ENCODE measurements at regions not wholly inside any gene's neighbourhood (a gene's known extent, or its start where the extent isn't known, plus 50 kb on each side); places are given as distances from the start of the nearest gene placed in this dataset.

DNA sequence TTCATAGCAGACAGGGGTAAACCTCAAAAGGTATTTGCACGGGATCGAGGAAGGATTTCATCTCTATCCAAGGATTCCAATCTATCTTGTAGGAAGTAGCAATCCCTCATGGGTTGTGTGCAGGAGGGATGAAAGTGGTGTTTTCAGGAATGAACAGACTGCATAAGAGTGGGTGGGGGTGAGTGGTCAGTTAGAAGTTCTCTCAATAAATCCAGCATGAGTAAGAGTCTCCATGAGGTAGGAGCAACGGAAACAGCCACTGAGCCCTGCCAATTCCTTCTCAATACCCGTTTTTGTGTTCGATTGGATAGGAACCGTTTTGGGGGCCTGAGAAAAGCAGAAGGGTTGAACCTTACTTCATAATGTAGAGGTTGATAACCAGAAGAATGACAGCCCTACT, 375.6 kb downstream of the SOX9 start:
- no peaks in the 10 kb centered on the region for H3K9me3 ChIP-seq (ENCODE audit: control insufficient read depth in 4 of 4, insufficient read depth in 3 of 4, low read length in 3 of 4)
- DNase-seq: no peak
- ATAC-seq (ENCODE audit: insufficient read depth, low FRiP score): no peak
- no peaks in the 10 kb centered on the region for H3K36me3 ChIP-seq (ENCODE audit: control insufficient read depth in 4 of 4, insufficient read depth in 4 of 4, low read length in 4 of 4)
- no peak overlapping the region for H3K27ac ChIP-seq (ENCODE audit: low read depth in 1 of 2, low read length in 1 of 2)
- H3K9ac ChIP-seq (ENCODE audit: insufficient read depth in 1 of 2, low read length in 2 of 2): no peak overlapping the region
- 87 to 89% methylated on average over 6 of the region's 6 CpGs for WGBS, 2 donors
- TF ChIP-seq, protein P1, sequence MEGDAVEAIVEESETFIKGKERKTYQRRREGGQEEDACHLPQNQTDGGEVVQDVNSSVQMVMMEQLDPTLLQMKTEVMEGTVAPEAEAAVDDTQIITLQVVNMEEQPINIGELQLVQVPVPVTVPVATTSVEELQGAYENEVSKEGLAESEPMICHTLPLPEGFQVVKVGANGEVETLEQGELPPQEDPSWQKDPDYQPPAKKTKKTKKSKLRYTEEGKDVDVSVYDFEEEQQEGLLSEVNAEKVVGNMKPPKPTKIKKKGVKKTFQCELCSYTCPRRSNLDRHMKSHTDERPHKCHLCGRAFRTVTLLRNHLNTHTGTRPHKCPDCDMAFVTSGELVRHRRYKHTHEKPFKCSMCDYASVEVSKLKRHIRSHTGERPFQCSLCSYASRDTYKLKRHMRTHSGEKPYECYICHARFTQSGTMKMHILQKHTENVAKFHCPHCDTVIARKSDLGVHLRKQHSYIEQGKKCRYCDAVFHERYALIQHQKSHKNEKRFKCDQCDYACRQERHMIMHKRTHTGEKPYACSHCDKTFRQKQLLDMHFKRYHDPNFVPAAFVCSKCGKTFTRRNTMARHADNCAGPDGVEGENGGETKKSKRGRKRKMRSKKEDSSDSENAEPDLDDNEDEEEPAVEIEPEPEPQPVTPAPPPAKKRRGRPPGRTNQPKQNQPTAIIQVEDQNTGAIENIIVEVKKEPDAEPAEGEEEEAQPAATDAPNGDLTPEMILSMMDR (IDR thresholded peaks at IDR 0.05; ENCODE audit: control extremely low read depth, extremely low read depth): no peak
- H3K4me1 ChIP-seq (ENCODE audit: control insufficient read depth in 5 of 5, insufficient read depth in 5 of 5, low read length in 5 of 5): peaks cover 0 to 3% (median 0%) of the 10 kb centered on the region in 5 donors
- H3K4me3 ChIP-seq: no peak overlapping the region
- H3K27me3 ChIP-seq (ENCODE audit: control insufficient read depth in 3 of 3, insufficient read depth in 3 of 3, low read length in 2 of 3): no peaks in the 10 kb centered on the region

GRCh38 chr17:72497915-72498314, 377.1 kb downstream of the SOX9 start:
- TF ChIP-seq, protein P1 (IDR thresholded peaks at IDR 0.05; ENCODE audit: control extremely low read depth, extremely low read depth): no peak
- Histone ChIP-seq H3K9me3 (ENCODE audit: control insufficient read depth in 4 of 4, insufficient read depth in 3 of 4, low read length in 3 of 4) (no peaks in the 10 kb centered on the region), H3K4me1 (ENCODE audit: control insufficient read depth in 5 of 5, insufficient read depth in 5 of 5, low read length in 5 of 5) (peaks cover 0 to 15% (median under 1%) of the 10 kb centered on the region in 5 donors), H3K36me3 (ENCODE audit: control insufficient read depth in 4 of 4, insufficient read depth in 4 of 4, low read length in 4 of 4) (no peaks in the 10 kb centered on the region), H3K27ac (ENCODE audit: low read depth in 1 of 2, low read length in 1 of 2) (no peak overlapping the region), H3K9ac (ENCODE audit: insufficient read depth in 1 of 2, low read length in 2 of 2) (no peak overlapping the region), H3K4me3 (no peak overlapping the region), H3K27me3 (ENCODE audit: control insufficient read depth in 3 of 3, insufficient read depth in 3 of 3, low read length in 2 of 3) (no peaks in the 10 kb centered on the region)
- 83 to 84% methylated on average over 3 of the region's 3 CpGs for WGBS, 2 donors
- ATAC-seq (ENCODE audit: insufficient read depth, low FRiP score) (no peak), DNase-seq (no peak)

DNA sequence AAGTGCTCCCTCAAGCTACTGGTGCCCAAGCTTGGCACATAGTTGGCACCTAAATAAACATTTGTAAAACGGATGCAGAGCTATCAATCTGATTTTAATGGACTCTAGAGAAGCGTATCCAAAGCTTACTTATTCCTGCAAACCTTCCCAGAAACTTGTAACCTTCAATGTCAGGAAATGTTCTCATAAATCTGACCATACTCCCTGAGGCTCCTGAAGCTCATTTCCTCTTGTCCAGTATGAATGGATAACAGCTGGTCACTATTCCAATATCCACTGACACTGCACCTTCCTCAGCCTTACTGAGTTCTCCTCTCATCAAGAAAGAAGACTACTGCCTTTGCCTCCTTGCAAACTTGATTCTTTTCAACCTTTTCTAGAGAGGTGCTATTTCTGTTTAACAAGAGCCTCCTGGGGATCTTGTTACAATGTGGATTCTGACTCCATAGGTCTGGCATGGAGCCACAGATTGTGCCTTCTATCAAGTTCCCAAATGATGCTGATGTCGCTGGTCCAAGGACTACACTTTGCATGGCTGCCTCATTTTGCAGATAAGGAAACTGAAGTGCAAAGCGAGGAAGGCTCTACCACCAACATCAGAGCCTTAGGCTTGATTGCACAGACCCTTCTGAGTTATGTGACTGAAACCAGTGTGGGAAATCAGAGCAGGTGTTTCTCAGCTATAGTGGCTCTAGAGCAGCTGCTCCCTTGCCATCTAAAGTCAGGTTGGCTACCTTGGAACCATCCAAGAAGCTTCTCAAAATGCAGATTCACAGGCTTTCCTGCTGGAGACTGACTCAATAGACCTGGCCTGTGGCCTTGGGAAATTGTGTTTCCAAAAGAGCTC, 377.8 kb downstream of the SOX9 start:
- Histone ChIP-seq H3K4me1 (ENCODE audit: control insufficient read depth in 5 of 5, insufficient read depth in 5 of 5, low read length in 5 of 5) (peaks cover 0 to 19% (median 4%) of the 10 kb centered on the region in 5 donors), H3K36me3 (ENCODE audit: control insufficient read depth in 4 of 4, insufficient read depth in 4 of 4, low read length in 4 of 4) (no peaks in the 10 kb centered on the region), H3K27ac (ENCODE audit: low read depth in 1 of 2, low read length in 1 of 2) (no peak overlapping the region), H3K9ac (ENCODE audit: insufficient read depth in 1 of 2, low read length in 2 of 2) (no peak overlapping the region), H3K4me3 (no peak overlapping the region), H3K27me3 (ENCODE audit: control insufficient read depth in 3 of 3, insufficient read depth in 3 of 3, low read length in 2 of 3) (no peaks in the 10 kb centered on the region), H3K9me3 (ENCODE audit: control insufficient read depth in 4 of 4, insufficient read depth in 3 of 4, low read length in 3 of 4) (no peaks in the 10 kb centered on the region)
- no peak for ATAC-seq (ENCODE audit: insufficient read depth, low FRiP score)
- DNase-seq: no peak
- WGBS, 2 donors: 70 to 80% methylated on average over 4 of the region's 4 CpGs
- TF ChIP-seq, protein P1 (IDR thresholded peaks at IDR 0.05; ENCODE audit: control extremely low read depth, extremely low read depth): no peak
